GM21367 (cell line): ENCODE measurements at regions not wholly inside any gene's neighbourhood (a gene's known extent, or its start where the extent isn't known, plus 50 kb on each side); places are given as distances from the start of the nearest gene placed in this dataset.

ENCODE experiments used
- ATAC-seq: cut with Tn5 transposase; IDR thresholded peaks from one replicate; pipeline ENCODE4 v1.9.1; 2021; ENCODE audit not compliant: unreplicated experiment

GRCh38 chr4:138927072-138927471 lies 88.5 kb upstream of the NOCT start:
- no peak for ATAC-seq

GRCh38 chr4:138925495-138925894 lies 90.1 kb upstream of the NOCT start:
- no peak for ATAC-seq

GRCh38 chr4:138919094-138919936 lies 96.3 kb upstream of the NOCT start:
- no peak for ATAC-seq

GRCh38 chr4:138918169-138918869 lies 97.3 kb upstream of the NOCT start:
- ATAC-seq = no peak

- no peak for ATAC-seq
Observed at GRCh38 chr4:138916763-138917162, 98.8 kb upstream of the NOCT start.

GRCh38 chr4:138915756-138916155 lies 99.8 kb upstream of the NOCT start:
- ATAC-seq = no peak

- ATAC-seq = no peak
Observed at GRCh38 chr4:138912704-138913340, 102.8 kb upstream of the NOCT start.

GRCh38 chr4:138911909-138912703 lies 103.5 kb upstream of the NOCT start:
- no peak for ATAC-seq

- ATAC-seq = no peak
Observed at GRCh38 chr4:138910914-138911336, 104.7 kb upstream of the NOCT start.

- no peak for ATAC-seq
Observed at GRCh38 chr4:138910195-138910913, 105.2 kb upstream of the NOCT start.

GRCh38 chr4:138909587-138909986 lies 106.0 kb upstream of the NOCT start:
- no peak for ATAC-seq

- no peak for ATAC-seq
Observed at GRCh38 chr4:138908134-138908533, 107.4 kb upstream of the NOCT start.

GRCh38 chr4:138907174-138907573 lies 108.4 kb upstream of the NOCT start:
- no peak for ATAC-seq

GRCh38 chr4:138904793-138905192 lies 110.8 kb upstream of the NOCT start:
- no peak for ATAC-seq

- ATAC-seq = no peak
Observed at GRCh38 chr4:138903185-138903584, 112.4 kb upstream of the NOCT start.

- no peak for ATAC-seq
Observed at GRCh38 chr4:138902705-138903104, 112.9 kb upstream of the NOCT start.

- ATAC-seq = no peak
Observed at GRCh38 chr4:138901177-138901576, 114.4 kb upstream of the NOCT start.

- no peak for ATAC-seq
Observed at GRCh38 chr4:138899999-138900398, 115.6 kb upstream of the NOCT start.

GRCh38 chr4:138898282-138898681 lies 117.3 kb upstream of the NOCT start:
- ATAC-seq = no peak

- no peak for ATAC-seq
Observed at GRCh38 chr4:138897811-138898226, 117.8 kb upstream of the NOCT start.
